Sciatic nerve (tissue), 2 donors: ENCODE measurements at regions not wholly inside any gene's neighbourhood (a gene's known extent, or its start where the extent isn't known, plus 50 kb on each side); places are given as distances from the start of the nearest gene placed in this dataset.
A peak's percentile ranks its signal among the peaks of the same experiment; 100 is the strongest.

Experiments
- ATAC-seq: fragments of 200-7000 bp; cut with Tn5 transposase; one replicate; pipeline ENCODE4 v1.9.1; 2020; ENCODE audit warnings: mild to moderate bottlenecking, moderate library complexity
- DNase-seq: peaks from one replicate; pipeline ENCODE4 v3.0.0-alpha.2; 2020; ENCODE audit warnings: low spot score
- intact Hi-C: fragments of 100-400 bp; cut with DNase I; formaldehyde crosslinking; loops from one replicate; pipeline ENCODE4 v1.14.2; 2022
- donor health status: DM: no; HTN: no; CAD: no.
- donor health status: DM: no; HTN: no; CAD: no.

- no peak for ATAC-seq
- no peak for DNase-seq
- intact Hi-C loops, result no loop called here
Measured at GRCh38 chr10:29107866-29108498, 180.9 kb upstream of the LYZL1 start.

GRCh38 chr10:29109707-29110571 lies 178.9 kb upstream of the LYZL1 start:
- DNase-seq, result no peak
- ATAC-seq, result no peak
- intact Hi-C loops, result no loop called here

GRCh38 chr10:29112827-29113615 lies 175.8 kb upstream of the LYZL1 start:
- ATAC-seq, result no peak
- intact Hi-C loops, result no loop called here

GRCh38 chr10:29113616-29113945 lies 175.3 kb upstream of the LYZL1 start:
- intact Hi-C loops, result no loop called here
- DNase-seq, result no peak
- no peak for ATAC-seq

More at GRCh38 chr10:29112827-29113615, 175.8 kb upstream of the LYZL1 start:
- no peak for DNase-seq

GRCh38 chr10:29114141-29114540 lies 174.7 kb upstream of the LYZL1 start:
- ATAC-seq, result no peak
- DNase-seq, result no peak
- intact Hi-C loops, result no loop called here

GRCh38 chr10:29117781-29118180 lies 171.1 kb upstream of the LYZL1 start:
- ATAC-seq, result no peak
- no peak for DNase-seq
- intact Hi-C loops, result no loop called here

GRCh38 chr10:29119374-29119773 lies 169.5 kb upstream of the LYZL1 start:
- peak; percentile 63 for DNase-seq
- intact Hi-C loops, result no loop called here
- no peak for ATAC-seq

GRCh38 chr10:29120216-29120615 lies 168.7 kb upstream of the LYZL1 start:
- ATAC-seq, result no peak
- intact Hi-C loops, result no loop called here
- no peak for DNase-seq

GRCh38 chr10:29124864-29125263 lies 164.0 kb upstream of the LYZL1 start:
- ATAC-seq (no peak), DNase-seq (no peak)
- intact Hi-C loops, result no loop called here

GRCh38 chr10:29127037-29127700 lies 161.7 kb upstream of the LYZL1 start:
- no peak for ATAC-seq
- no peak for DNase-seq
- intact Hi-C loops, result no loop called here

- intact Hi-C loops, result no loop called here
- DNase-seq (no peak), ATAC-seq (no peak)
Measured at GRCh38 chr10:29127731-29128130, 161.1 kb upstream of the LYZL1 start.

- no peak for ATAC-seq
- DNase-seq, result no peak
- intact Hi-C loops, result no loop called here
Measured at GRCh38 chr10:29130190-29130673, 158.6 kb upstream of the LYZL1 start.

GRCh38 chr10:29131952-29132547 lies 156.8 kb upstream of the LYZL1 start:
- intact Hi-C loops, result no loop called here
- DNase-seq, result no peak
- ATAC-seq, result peak; percentile 42

- intact Hi-C loops, result no loop called here
- DNase-seq (no peak), ATAC-seq (peak; percentile 55)
Measured at GRCh38 chr10:29132551-29133111, 156.2 kb upstream of the LYZL1 start.

GRCh38 chr10:29135337-29135736 lies 153.5 kb upstream of the LYZL1 start:
- DNase-seq, result no peak
- ATAC-seq, result no peak
- intact Hi-C loops, result no loop called here

- no peak for ATAC-seq
- intact Hi-C loops, result no loop called here
- DNase-seq, result no peak
Measured at GRCh38 chr10:29136411-29136810, 152.5 kb upstream of the LYZL1 start.

- intact Hi-C loops, result no loop called here
- DNase-seq, result no peak
- ATAC-seq, result no peak
Measured at GRCh38 chr10:29140151-29140550, 148.7 kb upstream of the LYZL1 start.

GRCh38 chr10:29140991-29141390 lies 147.9 kb upstream of the LYZL1 start:
- DNase-seq, result no peak
- no peak for ATAC-seq
- intact Hi-C loops, result no loop called here

- intact Hi-C loops, result no loop called here
- no peak for ATAC-seq
Measured at GRCh38 chr10:29141761-29142160, 147.1 kb upstream of the LYZL1 start.

More at GRCh38 chr10:29141761-29142160, 147.1 kb upstream of the LYZL1 start:
- no peak for DNase-seq
